ENCODE measurements at regions not wholly inside any gene's neighbourhood (a gene's known extent, or its start where the extent isn't known, plus 50 kb on each side); places are given as distances from the start of the nearest gene placed in this dataset.

DNA sequence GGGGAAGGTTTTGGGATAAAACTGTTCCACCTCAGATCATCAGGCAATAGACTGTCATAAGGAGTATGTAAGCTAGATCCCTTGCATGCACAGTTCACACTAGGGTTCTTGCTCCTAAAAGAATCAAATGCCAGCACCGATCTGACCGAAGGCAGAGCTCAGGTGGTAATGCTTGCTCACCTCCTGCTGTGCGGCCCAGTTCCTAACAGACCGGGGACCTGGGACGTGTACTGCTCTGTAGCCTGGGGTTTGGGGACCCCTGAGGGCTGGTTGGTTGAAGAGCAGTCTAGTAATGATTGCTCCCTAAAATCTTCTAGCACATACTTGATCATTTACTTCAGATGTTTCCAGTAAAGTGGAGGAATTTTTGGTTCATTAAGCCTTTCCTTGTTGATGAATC is 173.1 kb upstream of the SLIT2 start:
- intact Hi-C loops (cut with micrococcal nuclease; ENCODE audit: unreplicated experiment), result no loop called here
- ChIA-PET CTCF (no interaction called here), SMC1A (ENCODE audit: uncharacterized antibody, unreplicated experiment) (no interaction called here), POLR2A (no interaction called here), RAD21 (ENCODE audit: unreplicated experiment) (no interaction called here)
- H3K4me1 ChIP-seq (ENCODE audit: control insufficient read depth, insufficient read depth, low read length), result no peaks in the 10 kb centered on the region
- H4K20me1 ChIP-seq (ENCODE audit: control insufficient read depth, insufficient read depth), result no peaks in the 10 kb centered on the region
- in situ Hi-C loops (cut with MboI), result no loop called here
- 59% methylated on average over 5 of the region's 5 CpGs for WGBS (ENCODE audit: insufficient coverage, insufficient replicate concordance, low lambda C conversion rate, missing lambda C conversion rate)
- no peak overlapping the region for H3K27ac ChIP-seq (ENCODE audit: control insufficient read depth, insufficient read depth)
- no peak overlapping the region for H3K9ac ChIP-seq (ENCODE audit: control insufficient read depth, insufficient read depth, low read length)
- no peaks in the 10 kb centered on the region for H3K79me2 ChIP-seq (ENCODE audit: control insufficient read depth, insufficient read depth, low read length)
- ATAC-seq (no peak), DNase-seq (ENCODE audit: low read depth, low spot score) (no peak), FAIRE-seq (no peak)
- TF ChIP-seq, protein P1, sequence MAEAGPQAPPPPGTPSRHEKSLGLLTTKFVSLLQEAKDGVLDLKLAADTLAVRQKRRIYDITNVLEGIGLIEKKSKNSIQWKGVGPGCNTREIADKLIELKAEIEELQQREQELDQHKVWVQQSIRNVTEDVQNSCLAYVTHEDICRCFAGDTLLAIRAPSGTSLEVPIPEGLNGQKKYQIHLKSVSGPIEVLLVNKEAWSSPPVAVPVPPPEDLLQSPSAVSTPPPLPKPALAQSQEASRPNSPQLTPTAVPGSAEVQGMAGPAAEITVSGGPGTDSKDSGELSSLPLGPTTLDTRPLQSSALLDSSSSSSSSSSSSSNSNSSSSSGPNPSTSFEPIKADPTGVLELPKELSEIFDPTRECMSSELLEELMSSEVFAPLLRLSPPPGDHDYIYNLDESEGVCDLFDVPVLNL (IDR thresholded peaks at IDR 0.05; ENCODE audit: low read depth, low read length), result no peak
- TF ChIP-seq STAT3 (IDR thresholded peaks at IDR 0.05; ENCODE audit: low read depth, low read length) (no peak), TCF7 (IDR thresholded peaks at IDR 0.05; ENCODE audit: borderline replicate concordance) (no peak), IRF5 (IDR thresholded peaks at IDR 0.05; ENCODE audit: borderline replicate concordance) (no peak), CEBPB (IDR thresholded peaks at IDR 0.05; ENCODE audit: borderline replicate concordance in 1 of 2, low read depth in 2 of 2, low read length in 2 of 2) (no peak), REST (IDR thresholded peaks at IDR 0.05; ENCODE audit: low read depth, low read length) (no peak), TARDBP (IDR thresholded peaks at IDR 0.05; ENCODE audit: borderline replicate concordance) (no peak), WRNIP1 (IDR thresholded peaks at IDR 0.05; ENCODE audit: borderline replicate concordance, low read depth, low read length) (no peak), MTA3 (IDR thresholded peaks at IDR 0.05; ENCODE audit: borderline replicate concordance, low read length) (no peak), MEF2B (IDR thresholded peaks at IDR 0.05; ENCODE audit: partially characterized antibody, poor library complexity, severe bottlenecking) (no peak), ETV6 (conservative IDR thresholded peaks at IDR 0.05 in 1 of 2, IDR thresholded peaks at IDR 0.05 in 1 of 2; ENCODE audit: borderline replicate concordance in 1 of 2, low read depth in 1 of 2) (no peak), ZNF274 (IDR thresholded peaks at IDR 0.05; ENCODE audit: insufficient read depth, insufficient read length) (no peak), DPF2 (IDR thresholded peaks at IDR 0.05) (no peak), HDAC2 (IDR thresholded peaks at IDR 0.05) (no peak)
- TF ChIP-seq, protein P2, sequence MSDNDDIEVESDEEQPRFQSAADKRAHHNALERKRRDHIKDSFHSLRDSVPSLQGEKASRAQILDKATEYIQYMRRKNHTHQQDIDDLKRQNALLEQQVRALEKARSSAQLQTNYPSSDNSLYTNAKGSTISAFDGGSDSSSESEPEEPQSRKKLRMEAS (IDR thresholded peaks at IDR 0.05; ENCODE audit: low read depth, low read length), result no peak
- TF ChIP-seq, protein P3, sequence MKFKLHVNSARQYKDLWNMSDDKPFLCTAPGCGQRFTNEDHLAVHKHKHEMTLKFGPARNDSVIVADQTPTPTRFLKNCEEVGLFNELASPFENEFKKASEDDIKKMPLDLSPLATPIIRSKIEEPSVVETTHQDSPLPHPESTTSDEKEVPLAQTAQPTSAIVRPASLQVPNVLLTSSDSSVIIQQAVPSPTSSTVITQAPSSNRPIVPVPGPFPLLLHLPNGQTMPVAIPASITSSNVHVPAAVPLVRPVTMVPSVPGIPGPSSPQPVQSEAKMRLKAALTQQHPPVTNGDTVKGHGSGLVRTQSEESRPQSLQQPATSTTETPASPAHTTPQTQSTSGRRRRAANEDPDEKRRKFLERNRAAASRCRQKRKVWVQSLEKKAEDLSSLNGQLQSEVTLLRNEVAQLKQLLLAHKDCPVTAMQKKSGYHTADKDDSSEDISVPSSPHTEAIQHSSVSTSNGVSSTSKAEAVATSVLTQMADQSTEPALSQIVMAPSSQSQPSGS (IDR thresholded peaks at IDR 0.05; ENCODE audit: low read length), result no peak
- TF ChIP-seq, protein P4, sequence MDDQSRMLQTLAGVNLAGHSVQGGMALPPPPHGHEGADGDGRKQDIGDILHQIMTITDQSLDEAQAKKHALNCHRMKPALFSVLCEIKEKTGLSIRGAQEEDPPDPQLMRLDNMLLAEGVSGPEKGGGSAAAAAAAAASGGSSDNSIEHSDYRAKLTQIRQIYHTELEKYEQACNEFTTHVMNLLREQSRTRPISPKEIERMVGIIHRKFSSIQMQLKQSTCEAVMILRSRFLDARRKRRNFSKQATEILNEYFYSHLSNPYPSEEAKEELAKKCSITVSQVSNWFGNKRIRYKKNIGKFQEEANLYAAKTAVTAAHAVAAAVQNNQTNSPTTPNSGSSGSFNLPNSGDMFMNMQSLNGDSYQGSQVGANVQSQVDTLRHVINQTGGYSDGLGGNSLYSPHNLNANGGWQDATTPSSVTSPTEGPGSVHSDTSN (IDR thresholded peaks at IDR 0.05; ENCODE audit: insufficient replicate concordance, low read depth, low read length), result no peak
- no peaks in the 10 kb centered on the region for H3K27me3 ChIP-seq (replicated peaks in 1 of 2; ENCODE audit: control insufficient read depth in 2 of 2, insufficient read depth in 2 of 2, low read length in 1 of 2)
- H3K4me2 ChIP-seq (ENCODE audit: control insufficient read depth, insufficient read depth), result no peak overlapping the region
- BruUV-seq (replicated peaks), result no TSS peak
- no peaks in the 10 kb centered on the region for H3K36me3 ChIP-seq (ENCODE audit: control insufficient read depth in 2 of 2, insufficient read depth in 2 of 2, low read length in 1 of 2)
- H3K9me3 ChIP-seq (replicated peaks; ENCODE audit: control insufficient read depth, insufficient read depth, low read length), result no peaks in the 10 kb centered on the region
- H2AFZ ChIP-seq (ENCODE audit: control insufficient read depth, low read depth, low read length), result no peak overlapping the region
- H3K4me3 ChIP-seq, result no peak overlapping the region

Measured in GM12878 (cell line).